HK-2 (cell line): ENCODE measurements at regions not wholly inside any gene's neighbourhood (a gene's known extent, or its start where the extent isn't known, plus 50 kb on each side); places are given as distances from the start of the nearest gene placed in this dataset.

Experiments
- DNase-seq: peaks from one replicate; pipeline ENCODE4 v3.0.0-alpha.2; 2018; ENCODE audit not compliant: unreplicated experiment

DNA sequence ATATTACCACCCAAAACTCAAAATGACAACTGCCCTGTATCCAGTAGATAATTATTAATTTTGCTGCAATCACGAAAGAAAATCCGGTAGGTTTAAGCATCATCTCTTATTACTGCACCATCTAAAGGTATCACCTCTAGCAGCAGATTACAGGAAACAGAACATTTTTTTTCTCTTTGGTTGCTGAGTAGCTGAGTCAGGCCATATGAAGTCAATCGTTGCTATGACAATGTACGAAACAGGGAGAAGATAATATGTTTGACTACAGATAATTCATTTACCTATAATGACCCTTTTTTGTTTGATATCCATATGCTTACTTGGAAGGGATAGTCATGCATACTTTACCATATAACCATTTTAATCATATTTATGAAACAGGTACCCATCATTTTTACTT, 831.6 kb upstream of the CHAC2 start:
- no peak for DNase-seq

DNA sequence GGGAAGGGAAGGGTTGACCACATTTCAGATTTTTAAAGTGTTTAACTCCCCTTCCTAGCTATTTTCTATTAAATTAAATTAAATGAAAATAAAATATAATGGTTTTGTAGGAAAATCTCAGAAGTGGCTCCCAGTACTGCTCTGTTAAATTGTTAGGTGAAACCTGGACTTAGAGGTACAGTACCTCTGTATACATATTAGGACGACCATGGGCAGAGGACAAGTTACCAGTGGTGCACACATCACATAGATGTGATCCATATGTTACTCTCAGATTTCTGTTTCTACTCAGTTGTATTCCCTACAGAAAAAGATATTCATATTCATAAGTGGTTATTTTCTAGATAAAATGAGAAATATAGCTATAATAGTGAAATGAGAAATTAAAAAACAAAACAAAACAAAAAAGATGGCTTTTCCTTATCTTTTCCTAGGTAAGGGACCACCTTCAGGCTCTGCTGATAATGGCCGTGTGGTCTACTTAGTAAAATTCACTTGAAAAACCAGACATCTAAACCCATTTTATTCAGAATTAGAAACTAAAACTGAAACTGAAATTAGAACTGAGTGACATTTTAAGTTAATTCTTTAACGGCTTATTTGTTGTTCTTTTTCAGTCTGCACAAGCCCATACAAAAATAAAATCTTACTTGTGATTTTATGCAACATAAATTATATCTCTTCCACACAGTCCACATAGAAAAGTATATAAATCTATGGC, 832.5 kb upstream of the CHAC2 start:
- DNase-seq: no peak

DNA sequence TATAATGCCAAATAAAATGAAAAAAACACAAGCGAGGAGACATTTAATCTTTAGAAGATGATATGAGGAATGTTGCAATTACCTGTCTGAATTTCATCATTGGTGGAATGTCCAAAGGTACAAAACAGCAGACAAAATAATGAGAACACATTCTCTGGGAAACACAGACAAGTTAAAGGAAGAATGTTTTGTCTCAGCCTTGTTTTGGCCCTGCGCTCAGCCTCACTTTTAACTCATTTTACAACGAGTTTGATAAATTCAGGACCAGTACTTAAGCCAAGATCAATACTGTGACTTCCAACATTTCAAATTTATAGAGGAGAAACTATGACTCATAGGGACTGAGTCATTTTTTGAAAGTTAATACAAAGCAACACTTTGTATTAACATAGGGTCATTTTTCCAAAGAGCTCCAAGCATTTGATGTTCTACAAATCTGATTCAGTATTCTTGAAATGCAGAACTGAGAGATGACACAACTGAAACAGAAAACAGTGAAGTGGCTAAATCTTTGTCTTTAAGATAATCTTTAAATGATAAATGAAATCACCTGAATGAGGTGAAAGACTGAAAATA, 833.2 kb upstream of the CHAC2 start:
- no peak for DNase-seq

DNA sequence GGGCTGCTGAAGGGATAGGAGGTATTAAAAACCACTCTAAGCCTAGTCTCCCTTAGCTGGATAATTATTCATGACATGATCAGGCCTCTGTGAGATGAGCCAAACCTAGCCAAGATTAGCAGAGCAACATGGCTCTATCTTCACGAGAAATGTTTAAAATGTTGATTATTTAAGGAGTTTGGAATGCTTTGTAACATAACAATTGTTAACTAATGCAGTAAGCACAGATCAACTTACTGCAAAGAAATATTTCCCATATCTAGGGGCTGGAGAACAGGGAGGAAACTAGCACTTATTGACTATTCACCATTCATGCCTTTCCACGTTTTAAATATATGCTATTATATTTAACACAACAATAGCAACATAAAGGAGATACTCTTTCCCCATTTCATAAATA, 833.7 kb upstream of the CHAC2 start:
- DNase-seq: no peak

DNA sequence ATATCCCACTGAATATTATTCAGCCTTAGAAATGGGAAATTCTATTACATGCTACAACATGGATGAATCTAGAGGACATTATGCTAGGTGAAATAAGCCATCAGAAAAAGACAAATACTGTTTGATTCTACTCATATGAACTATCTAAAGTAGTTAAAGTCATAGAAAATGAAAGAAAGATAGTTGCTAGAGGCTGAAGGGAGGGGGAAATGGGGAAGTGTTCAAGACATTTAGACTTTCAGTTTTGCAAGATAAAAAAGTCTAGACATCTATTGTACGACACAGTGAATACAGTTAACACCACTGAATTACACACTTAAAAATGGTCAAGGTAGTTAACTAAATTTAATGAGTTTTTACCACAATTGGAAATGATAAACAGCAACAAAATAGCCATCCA, 835.9 kb upstream of the CHAC2 start:
- no peak for DNase-seq

DNA sequence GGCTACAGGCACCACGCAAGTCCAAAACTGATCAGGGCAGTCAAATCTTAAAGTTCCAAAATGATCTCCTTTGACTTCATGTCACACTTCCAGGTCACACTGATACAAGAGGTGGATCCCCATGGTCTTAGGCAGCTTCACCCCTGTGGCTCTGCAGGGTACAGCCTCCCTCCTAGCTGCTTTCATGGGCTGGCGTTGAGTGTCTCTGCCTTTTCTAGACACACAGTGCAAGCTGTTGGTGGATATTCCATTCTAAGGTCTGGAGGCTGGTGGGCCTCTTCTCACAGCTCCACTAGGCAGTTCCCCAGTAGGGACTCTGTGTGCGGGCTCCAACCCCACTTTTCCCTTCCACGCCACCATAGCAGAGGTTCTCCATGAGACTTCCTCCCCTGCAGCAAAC, 838.2 kb upstream of the CHAC2 start:
- DNase-seq: no peak

DNA sequence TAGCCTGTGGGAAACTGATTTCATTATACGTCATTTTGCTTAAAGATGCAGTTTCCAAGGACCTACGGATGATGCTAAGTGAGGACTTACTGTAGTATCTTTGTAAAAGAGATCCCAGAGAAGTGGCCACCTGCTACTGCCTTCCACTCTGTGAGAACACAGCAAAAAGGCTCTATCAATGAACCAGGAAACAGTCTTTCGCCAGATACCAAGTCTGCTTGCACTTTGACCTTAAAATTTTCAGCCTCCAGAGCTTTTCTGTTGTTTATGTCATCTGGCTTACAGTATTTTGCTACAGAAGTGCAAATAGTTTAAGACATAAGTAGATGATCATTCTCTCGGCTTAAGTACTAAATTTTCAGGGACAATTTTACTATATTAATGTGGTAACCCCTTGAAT, 847.9 kb upstream of the CHAC2 start:
- DNase-seq: no peak

DNA sequence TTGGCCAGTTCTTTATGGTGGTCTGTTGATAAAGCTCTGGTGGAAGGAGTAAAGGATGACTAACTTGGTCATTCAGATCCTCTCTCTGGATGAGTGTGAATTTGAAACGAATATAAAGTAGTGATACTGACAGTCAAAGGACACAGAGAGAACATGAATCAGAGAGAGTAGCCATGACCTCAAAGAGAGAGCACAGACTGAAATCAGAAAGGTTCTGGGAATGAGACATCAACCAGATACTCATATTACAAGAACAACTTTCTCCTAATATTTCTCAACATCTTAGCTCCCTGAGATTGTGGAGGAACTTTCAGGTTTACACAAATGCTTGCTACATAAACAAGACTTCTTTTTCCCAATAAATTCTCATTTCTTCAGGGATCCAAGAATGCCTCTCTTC, 849.1 kb upstream of the CHAC2 start:
- no peak for DNase-seq

DNA sequence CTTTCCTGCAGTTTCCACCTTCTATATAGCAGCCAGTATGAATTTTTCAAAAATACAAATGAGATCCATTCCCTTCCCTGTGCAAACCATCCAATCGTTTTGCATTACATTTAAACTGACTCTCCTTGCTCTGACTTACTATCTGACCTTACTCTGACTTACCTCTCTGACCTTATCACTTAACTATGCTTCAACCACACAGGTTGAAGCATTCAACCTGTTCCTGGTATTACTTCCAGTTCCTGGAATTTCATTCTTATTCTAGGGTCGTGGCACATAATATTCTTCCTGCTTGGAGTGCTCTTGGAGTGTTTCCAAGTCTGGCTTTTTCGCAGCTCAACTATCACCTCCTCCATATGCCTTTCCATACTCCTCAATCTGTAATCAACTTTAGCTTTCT, 850.6 kb upstream of the CHAC2 start:
- DNase-seq: no peak

DNA sequence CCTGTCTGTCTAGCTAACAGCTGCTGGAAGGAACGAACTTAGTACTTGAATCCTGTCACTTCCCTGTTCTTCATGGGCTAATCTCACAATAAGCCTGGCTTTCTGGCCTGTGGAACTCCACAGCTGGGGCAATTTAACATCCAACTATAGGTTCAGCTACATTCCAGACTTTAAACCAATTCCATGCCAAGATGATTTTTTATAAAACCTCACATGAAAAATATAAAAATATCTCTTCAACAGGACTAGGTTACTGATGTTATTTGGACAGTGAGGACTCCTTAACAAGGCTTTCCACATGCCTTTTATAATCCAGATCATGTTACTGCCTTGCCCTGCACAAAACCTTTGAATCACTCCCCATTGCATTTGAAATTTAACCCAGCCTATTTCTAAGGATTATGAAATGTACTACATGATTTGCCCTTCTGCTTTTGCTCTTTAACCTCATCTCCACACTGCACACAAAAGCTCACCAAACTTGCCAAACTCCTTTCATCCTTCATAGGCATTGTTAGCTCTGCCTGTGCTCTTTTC, 863.2 kb upstream of the CHAC2 start:
- DNase-seq: no peak

DNA sequence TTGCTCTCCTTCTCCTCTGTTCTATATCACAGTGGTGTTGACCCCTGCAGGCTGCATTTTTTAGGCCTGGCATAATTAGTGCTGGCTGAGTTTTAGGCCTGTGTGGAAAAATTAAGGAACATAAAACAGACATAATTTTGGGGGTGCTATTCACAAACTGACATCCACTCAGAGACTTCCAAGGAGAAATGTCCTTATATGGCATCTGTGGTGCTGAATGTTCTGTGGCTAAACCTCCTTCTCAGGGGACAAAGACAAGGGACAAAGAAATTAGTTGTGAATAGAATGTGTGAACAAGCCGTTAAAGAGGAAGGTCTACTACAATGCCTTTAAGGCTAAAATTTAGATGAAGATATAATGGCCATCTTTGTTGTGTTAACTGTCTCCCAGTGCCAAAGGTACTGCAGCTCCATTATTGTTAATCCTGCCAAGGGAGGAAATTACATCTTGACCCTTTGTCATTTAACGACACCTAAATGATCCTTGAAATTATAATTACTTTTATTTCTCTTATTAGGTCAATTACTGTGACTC, 870.0 kb upstream of the CHAC2 start:
- DNase-seq: no peak

DNA sequence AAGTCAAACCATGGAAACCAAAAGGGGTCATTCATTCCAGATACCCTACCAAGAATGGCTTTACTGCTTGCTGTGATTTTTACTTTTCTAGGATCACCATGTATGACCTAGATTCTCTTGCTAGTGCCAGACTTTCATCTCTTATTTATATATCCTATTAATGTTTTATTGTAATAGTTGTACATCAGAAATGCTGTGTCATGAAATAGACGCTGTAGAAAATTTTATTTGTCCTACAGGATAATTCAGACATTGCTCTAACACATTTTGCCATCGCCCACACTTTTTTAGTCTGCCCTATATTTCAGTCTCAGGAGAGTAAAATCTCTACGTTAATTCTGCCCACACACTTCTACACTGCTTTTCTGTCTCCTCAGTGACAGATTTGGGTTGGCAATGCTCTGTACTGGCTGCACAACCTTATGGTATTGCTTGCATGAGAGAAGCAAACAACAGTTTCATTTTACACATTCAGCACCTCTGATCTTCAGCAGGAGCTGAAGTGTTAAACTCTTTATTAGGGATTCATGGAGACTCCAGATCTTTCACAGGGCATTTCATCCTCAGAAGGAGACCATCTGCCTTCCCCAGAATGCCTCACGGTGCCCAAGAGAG, 871.8 kb upstream of the CHAC2 start:
- DNase-seq: no peak

DNA sequence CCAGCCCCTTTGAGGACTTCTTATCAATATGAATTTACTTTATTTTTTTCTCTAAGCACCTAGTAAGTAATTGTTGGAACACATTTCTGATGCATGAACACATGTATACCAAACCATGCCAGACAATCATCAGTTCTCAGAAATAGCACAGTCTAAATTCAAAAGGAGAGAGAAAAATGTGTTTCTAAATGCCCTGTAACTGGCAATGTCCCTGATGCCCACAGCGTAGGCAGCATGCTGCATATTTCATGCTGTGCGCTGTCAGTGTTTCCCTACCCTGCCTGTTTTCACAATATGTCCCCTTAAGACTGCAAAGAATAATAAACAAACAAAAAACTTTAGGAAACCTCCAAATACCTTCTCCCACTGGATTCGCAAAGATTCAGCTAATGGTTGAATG, 881.0 kb upstream of the CHAC2 start:
- DNase-seq: no peak

DNA sequence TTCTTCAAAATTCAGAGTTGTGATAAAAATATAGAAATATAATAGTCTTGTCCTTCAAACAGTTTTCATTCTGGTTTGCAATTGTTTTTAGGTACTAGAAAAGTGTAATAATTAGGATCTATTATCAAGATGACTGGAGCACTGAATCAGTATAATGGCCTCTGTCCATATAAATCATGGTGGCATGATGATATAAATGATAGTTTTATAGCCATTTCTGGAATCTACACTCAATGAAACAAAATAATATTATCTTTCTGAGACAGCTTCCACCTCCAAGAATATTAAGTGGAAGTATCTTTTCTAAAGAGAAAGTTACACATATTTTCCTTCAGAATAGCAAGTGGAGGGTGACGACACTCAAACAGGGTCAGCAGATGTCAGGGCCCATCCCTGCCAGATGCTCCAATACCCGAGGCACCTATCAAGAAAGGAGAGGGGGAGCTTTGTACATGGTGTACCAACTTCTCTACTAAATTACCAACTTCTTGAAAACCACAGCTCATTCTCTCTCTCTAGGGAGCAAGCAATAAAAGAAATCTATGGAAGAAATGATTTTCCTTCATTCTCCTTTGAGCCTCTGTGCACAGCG, 882.7 kb upstream of the CHAC2 start:
- DNase-seq: no peak

DNA sequence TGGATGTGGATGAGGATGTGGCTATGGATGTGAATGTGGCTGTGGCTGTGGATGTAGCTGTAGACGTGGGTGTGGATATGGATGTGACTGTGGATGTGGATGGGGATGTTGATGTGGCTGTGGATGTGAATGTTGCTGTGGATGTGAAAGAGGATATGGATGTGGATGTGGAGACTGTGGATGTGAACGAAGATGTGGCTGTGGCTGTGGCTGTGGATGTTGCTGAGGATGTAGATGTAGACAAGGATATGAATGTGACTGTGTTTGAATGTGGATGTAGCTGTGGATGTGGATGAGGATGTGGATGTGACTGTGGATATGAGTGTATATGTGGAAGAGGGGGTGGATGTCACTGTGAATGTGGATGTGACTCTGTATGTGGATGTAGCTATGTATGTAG, 884.6 kb upstream of the CHAC2 start:
- DNase-seq: no peak

DNA sequence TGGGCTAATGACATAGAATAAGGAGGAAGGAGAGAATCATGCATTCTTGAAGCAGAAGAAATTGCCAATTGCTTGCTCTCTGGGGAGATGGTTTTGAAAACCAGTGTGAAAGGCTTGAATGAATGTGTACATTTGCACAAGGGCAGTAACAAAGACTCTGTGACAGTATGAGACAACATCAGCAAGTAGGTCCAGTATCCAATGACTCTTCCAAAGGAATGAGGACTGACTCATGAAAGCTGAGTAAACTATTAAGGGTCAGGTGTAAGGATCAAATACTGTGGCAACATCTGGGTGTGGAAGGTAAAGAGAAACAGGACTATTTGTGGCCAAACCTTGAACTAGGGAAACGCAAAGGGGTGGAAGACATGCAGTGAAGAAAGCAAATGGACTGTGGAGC, 886.0 kb upstream of the CHAC2 start:
- DNase-seq: no peak

DNA sequence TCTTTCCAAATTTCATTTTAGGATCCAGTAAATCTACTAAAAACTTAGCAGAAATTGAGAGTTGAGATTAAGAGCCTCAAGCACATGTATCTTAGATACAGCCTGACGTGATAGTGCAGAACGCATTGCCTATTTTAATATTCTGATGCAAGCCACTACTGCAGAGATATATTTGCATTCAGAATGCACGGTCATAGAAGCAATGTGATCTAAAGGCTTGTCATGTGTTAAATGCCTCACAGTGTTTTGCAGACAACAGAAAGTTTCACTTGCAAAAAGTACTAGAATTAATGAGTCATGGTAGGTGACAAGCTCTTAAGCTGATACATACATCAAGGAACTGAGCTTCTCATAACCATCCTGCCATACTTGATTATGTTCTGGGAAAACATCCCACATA, 886.7 kb upstream of the CHAC2 start:
- no peak for DNase-seq

DNA sequence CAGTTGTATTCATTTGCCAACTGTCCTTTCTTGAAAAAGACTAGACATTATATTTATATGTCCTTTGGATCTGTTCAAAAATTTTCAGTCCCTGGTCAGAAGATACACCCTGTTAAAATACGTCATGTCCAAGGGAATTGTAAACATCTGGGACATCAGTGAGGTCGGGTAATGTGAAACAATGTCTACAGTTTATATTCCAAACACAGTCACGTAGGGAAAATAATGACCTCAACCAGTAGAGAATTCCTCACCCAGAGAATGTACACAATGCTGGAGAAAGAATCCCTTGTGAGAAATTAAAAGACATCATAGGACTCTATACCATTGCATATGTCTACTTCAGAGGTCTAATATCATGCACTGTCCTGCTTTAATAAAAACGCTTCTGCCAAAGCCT, 888.0 kb upstream of the CHAC2 start:
- no peak for DNase-seq

DNA sequence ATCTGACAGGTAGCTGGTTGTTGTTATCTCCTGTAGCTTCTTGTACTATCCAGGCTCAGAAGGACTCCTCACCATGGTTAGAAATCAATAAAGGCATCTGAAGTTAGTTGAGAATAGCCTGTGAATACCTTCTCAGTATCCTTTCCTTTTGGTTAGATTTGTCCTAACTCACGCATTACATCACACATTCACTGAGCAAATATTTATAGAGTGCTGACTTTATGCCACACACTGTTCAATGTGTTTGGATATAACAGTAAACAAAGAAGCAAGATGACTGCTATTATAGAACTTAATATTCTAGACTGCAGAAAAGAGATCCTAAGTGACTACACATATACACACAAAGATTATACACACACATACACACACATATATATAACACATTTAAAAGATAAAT, 889.9 kb upstream of the CHAC2 start:
- DNase-seq: no peak

DNA sequence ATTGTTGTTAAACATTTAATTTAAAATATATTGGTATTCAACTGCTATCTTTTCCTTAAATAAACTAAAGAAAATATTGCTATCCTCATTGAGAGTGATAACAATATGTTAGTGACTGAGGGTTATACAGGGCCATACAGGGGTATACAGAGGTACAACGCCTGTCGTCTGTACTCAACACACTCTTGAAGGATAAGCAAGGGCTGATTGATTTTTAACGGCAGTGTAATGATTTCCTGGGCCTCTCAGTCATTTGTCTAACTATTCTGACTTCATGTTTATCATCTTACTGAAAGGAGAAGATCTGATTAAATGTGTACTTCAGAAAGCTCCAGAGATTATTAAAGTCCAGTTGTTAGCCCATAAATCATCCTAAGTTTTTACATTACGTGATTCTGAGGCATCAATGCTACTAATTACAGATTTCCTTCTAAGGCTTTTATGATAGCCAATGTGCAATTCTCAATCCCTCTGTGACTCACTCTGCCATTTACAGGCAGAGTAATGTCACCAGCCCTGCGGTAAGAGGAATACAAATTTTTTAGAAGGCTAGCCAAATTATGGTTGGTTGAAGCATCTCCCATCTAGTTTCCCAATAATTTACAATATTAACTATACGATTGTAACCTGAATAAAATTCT, 893.0 kb upstream of the CHAC2 start:
- DNase-seq: no peak

DNA sequence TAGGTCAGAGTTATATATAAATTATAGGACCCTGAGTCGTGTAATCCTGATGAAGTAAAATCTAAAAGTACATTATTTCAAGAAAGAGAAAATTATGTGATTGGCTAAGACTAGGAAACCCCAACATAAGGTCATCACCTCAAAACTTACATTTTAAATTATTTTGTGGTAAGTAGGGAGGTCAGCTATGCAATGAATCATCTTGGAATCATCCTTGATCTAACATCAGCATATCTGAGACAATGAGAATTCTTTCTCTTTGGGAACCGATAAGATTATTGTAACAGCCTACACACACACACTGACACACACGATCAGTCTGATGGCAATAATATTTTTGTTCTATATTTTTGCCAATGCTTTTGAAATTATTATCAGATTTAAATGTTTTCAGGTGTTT, 904.8 kb upstream of the CHAC2 start:
- no peak for DNase-seq

DNA sequence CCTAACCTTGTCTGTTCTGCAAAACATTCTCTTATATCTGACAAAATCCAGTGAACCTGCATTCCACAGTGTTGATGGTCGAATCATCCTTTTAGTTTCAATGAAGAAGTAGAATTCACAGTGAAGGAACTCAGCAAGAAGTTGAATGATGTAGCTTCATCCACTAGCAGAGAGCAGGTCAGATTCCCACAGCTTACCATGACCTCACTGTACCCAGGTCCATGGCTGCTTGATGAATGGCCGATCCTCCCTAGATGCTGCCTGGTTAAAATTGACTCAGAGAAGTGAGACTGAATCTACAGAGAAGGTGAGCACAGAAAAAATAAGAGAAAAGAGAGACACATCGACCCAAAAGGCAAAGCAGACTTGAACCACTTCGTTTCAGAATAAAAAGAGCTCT, 906.0 kb upstream of the CHAC2 start:
- no peak for DNase-seq
